MM.1S (cell line): ENCODE measurements at regions not wholly inside any gene's neighbourhood (a gene's known extent, or its start where the extent isn't known, plus 50 kb on each side); places are given as distances from the start of the nearest gene placed in this dataset.

ENCODE experiments used
- CTCF ChIP-seq: fragments of 300-600 bp; sonication (generic); IDR thresholded peaks from 2 replicates; pipeline ENCODE4 v1.5.1; 2016; ENCODE audit warnings: antibody characterized with exemption, low read length, mixed read lengths
- EZH2 ChIP-seq: fragments of 300-600 bp; sonication (generic); optimal IDR thresholded peaks from 2 replicates; pipeline ENCODE3; 2017; ENCODE audit warnings: low read depth, mild to moderate bottlenecking, antibody characterized with exemption, low read length, mixed read lengths
- EZH2phosphoT487 ChIP-seq: fragments of 300-600 bp; sonication (generic); IDR thresholded peaks from 2 replicates; pipeline ENCODE4 v1.6.1; 2018; ENCODE audit warnings: antibody characterized with exemption, low read length

- TF ChIP-seq CTCF (no peak), EZH2 (no peak), EZH2phosphoT487 (no peak)
Observed at GRCh38 chr18:43775591-43775990, 498.3 kb upstream of the SYT4 start.
